ENCODE measurements at regions not wholly inside any gene's neighbourhood (a gene's known extent, or its start where the extent isn't known, plus 50 kb on each side); places are given as distances from the start of the nearest gene placed in this dataset.

DNA sequence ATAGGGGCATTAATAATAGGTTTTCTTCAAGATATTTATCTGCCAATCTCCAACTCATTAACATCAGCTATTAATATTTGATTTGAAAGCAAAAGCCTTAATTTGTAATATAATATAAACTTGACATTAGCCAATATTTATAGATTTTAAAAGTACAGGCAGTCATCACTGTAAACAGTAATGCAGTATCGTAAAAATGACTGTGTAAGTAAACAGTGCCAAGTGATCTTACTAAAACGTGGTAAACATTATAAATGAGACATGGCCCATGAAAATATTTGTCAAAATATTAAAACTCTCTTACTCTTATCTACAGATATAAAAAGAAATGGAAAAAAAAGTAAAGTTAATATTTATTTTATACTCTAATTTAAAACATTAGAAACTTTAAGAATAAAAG, 101.6 kb upstream of the EPHA6 start:
- no peak for DNase-seq (ENCODE audit: low spot score)

- no peak for DNase-seq (ENCODE audit: low spot score)
Measured at GRCh38 chr3:96719921-96720320, 94.5 kb upstream of the EPHA6 start.

GRCh38 chr3:96731031-96731430, 83.4 kb upstream of the EPHA6 start:
- DNase-seq (ENCODE audit: low spot score): peak; percentile 15

DNA sequence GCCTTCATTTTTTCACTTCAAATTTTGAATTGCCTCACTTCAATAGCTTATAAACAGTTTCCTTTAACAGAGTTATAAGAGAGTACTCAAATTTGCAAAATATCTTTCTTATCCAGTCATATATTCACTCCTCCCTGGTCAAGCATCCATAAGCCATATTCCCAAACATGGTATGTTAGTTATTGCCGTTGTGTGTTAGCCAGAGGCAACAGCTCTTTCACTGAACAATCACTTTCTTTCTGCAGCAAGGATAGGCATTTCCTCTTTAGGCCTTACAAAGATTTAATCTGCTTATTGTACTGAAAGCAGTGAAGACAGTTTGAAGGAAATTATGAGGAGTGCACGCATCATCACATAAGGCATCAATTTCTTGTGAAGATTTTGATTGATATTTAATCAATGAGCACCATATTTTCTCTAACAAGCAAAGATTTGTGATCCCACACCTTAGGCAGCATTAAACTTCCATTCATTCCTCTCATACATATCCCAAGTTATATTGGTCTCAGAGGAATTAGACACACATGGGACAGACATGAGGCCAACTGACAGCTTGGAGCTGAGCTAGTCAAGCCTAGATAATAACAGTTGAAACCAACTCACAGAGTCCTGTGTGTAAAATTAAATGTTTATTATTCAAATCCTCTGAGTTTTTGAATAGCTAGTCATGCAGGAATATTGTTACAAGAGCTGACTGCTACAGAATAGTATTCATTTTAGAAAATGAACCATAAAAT, 80.0 kb upstream of the EPHA6 start:
- DNase-seq (ENCODE audit: low spot score): no peak

DNA sequence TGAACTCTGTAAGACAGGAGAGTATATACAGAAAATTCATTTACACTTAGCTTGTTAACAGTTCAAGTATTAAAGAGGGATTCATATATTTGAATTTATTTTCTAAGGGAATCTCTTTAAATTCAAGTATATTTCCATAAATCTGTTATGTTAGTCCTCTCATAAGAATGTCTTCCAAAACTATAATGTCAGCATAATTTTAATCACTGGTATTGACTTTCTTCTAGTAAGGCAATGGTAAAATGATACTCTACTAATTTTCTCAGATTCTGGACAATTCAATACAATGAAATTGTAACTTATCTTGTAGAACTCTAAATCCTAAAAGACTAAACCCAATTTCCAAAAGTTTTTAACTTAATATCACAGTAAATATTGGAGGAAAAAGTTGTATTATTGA, 66.3 kb upstream of the EPHA6 start:
- no peak for DNase-seq (ENCODE audit: low spot score)

DNA sequence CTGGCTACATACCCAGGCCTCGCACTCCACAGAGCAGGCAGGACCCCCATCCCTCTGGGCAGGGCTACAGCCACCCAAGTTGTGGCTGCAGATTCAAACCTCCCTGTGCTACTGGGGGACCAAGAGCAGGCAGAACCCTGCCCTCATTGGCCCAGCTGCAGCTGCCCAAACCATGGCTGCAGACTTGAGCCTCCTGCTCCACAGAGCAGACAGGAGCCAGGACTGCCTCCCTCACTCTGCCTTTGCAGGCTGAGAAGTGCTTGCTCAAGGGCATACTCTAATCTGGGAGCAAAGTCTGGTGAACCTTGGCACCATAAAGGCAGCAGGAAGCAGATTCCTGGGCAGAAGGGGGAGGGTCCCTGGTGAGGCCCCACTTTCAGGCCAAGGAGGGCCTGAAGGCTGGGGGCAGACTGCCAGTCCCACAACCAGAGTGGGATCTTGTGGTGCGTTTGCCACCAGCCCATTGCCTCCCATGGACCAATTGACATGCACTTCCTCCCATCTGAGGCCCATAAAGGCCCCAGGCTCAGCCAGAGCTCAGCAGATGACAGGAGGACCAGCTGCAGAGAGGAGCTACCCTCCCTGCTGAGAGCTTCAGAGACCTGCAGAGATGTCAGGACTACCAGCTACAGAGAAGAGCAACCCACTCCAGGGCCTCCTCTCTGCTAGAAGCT, 64.2 kb upstream of the EPHA6 start:
- no peak for DNase-seq (ENCODE audit: low spot score)

DNA sequence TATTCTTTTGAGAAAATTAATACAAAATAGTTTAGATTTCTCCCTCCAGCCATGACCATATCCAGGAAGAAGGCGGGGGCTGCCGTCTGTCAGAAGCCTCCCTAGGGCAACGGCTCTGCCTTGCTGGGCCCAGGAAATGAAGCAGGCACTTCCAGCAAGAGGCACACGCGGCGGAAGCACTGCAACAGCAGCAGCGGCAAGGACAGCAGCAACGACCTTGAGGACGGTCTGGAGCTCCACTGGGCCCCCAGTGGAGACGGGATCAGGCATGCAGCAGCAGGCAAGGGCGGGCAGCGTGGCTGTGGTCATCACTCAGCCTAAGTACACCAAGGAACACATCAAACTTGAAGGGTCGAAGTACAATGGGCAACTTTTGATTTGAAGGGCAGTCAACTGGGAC, 61.3 kb upstream of the EPHA6 start:
- DNase-seq (ENCODE audit: low spot score): no peak

DNA sequence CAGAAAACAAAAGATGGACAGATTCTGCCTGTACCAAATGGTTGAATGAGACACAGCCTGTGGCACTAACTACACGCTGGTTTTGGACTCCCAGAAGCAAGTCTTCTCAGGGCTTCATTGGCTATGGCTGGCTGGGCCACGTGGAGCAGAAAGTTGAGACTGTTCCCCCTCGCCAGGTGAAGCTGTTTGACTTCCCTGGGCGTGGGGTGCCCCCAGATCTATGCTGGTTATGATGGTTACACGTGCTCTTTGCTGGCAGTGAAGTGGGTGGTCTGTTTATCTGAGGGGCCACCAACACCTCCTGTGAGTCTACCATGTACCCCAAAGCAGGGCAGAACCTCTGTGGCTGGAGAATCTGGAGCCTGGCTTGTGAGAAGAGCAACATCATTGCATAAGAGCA, 60.3 kb upstream of the EPHA6 start:
- no peak for DNase-seq (ENCODE audit: low spot score)

GRCh38 chr3:96755519-96755918, 58.9 kb upstream of the EPHA6 start:
- no peak for DNase-seq (ENCODE audit: low spot score)

DNA sequence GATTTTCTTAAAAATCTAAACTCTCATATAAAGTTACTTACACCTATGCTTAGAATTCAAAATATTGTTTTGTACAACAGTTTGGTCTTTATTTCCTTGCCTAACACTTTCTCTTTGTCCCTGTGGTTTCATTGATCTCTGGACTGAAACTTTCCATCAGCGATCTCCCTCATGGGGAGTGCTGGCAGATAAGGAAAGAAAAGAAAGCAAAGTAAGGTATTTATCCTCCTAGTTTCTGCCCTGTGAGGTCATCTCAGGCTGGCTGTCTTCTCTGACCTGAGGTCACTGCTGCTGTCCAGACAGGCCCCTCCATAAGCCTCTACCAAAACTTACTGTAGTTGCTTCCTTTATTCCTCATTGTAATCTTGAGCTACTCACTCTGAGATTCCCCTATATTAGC, 57.9 kb upstream of the EPHA6 start:
- DNase-seq (ENCODE audit: low spot score): peak; percentile 70

- DNase-seq (ENCODE audit: low spot score): no peak
Measured at GRCh38 chr3:96760956-96761355, 53.4 kb upstream of the EPHA6 start.

All from HuH-7 (cell line).